ENCODE measurements at regions not wholly inside any gene's neighbourhood (a gene's known extent, or its start where the extent isn't known, plus 50 kb on each side); places are given as distances from the start of the nearest gene placed in this dataset.

DNA sequence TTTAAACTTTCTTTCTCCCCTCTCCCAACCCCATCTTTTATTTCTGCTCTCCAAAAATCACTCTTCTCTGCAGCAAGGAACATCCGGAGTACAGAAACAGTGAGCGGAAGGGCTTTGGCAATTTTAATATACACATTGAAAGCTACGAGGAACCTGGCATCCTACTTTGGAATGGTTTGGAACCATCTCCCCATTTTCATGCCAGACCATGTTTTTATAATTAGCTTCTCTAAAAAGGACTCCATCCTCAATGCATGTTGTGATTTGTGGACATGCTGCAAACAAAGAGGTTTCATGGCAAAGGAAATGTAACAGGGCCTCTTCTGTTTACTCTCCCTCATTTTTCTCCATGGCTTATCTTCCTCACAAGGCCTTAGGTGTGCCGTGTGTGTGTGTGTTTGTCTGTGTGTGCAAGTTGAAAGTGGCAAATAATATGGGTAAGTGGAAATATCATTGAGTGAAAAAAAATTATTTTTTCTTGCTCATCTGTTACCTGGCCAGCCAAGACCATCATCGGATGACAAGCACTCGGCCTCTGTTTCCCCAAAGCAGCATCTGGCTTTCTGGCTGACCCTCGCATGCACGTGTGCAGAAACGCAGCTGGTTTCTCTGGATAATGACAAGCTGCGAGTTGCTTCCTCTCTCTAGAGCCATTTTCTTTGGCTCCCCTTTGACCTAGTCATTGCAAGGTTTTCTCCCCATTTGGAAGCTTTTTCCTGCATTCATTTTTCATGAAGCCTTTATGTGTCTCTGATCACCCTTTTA, 585.0 kb downstream of the TMEM114 start:
- Mint-ChIP-seq H3K4me1 (ENCODE audit: unreplicated experiment) (no peaks in the 10 kb centered on the region), H3K4me3 (ENCODE audit: unreplicated experiment) (no peak overlapping the region), H3K9me3 (ENCODE audit: unreplicated experiment) (peaks cover 72% of the 10 kb centered on the region), H3K27ac (ENCODE audit: unreplicated experiment) (no peak overlapping the region), H3K27me3 (ENCODE audit: unreplicated experiment) (no peaks in the 10 kb centered on the region), H3K36me3 (ENCODE audit: unreplicated experiment) (no peaks in the 10 kb centered on the region)
- TF ChIP-seq, protein P1, sequence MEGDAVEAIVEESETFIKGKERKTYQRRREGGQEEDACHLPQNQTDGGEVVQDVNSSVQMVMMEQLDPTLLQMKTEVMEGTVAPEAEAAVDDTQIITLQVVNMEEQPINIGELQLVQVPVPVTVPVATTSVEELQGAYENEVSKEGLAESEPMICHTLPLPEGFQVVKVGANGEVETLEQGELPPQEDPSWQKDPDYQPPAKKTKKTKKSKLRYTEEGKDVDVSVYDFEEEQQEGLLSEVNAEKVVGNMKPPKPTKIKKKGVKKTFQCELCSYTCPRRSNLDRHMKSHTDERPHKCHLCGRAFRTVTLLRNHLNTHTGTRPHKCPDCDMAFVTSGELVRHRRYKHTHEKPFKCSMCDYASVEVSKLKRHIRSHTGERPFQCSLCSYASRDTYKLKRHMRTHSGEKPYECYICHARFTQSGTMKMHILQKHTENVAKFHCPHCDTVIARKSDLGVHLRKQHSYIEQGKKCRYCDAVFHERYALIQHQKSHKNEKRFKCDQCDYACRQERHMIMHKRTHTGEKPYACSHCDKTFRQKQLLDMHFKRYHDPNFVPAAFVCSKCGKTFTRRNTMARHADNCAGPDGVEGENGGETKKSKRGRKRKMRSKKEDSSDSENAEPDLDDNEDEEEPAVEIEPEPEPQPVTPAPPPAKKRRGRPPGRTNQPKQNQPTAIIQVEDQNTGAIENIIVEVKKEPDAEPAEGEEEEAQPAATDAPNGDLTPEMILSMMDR (IDR thresholded peaks at IDR 0.05), result no peak
- no peak for DNase-seq (ENCODE audit: extremely low spot score, unreplicated experiment)

- no peak overlapping the region for H3K4me3 Mint-ChIP-seq (ENCODE audit: unreplicated experiment)
- no peaks in the 10 kb centered on the region for H3K27me3 Mint-ChIP-seq (ENCODE audit: unreplicated experiment)
- H3K9me3 Mint-ChIP-seq (ENCODE audit: unreplicated experiment), result peaks cover 44% of the 10 kb centered on the region
- no peak for DNase-seq (ENCODE audit: extremely low spot score, unreplicated experiment)
- no peaks in the 10 kb centered on the region for H3K36me3 Mint-ChIP-seq (ENCODE audit: unreplicated experiment)
- TF ChIP-seq, protein P1 (IDR thresholded peaks at IDR 0.05), result no peak
- H3K27ac Mint-ChIP-seq (ENCODE audit: unreplicated experiment), result no peak overlapping the region
- H3K4me1 Mint-ChIP-seq (ENCODE audit: unreplicated experiment), result no peaks in the 10 kb centered on the region
Measured at GRCh38 chr16:7998789-7999453, 591.4 kb downstream of the TMEM114 start.

DNA sequence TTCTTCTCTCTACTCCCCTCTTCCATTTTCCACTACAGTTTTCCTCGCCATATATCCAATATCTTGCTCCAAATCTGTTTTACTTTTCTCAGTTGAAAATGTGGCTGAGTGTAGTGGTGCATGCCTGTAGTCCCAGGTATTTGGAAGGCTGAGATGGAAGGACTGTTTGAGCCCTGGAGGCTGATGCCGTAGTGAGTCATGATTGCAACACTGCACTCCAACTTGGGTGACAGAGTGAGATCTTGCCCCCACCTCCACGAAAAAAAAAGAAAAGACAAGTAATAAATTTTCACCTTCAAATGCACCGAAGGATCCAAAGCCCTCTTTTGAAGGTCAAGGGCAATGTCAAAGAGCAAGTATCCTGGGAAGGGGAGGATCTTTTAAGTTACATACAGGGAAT, 592.3 kb downstream of the TMEM114 start:
- Mint-ChIP-seq H3K9me3 (ENCODE audit: unreplicated experiment) (peaks cover 40% of the 10 kb centered on the region), H3K27ac (ENCODE audit: unreplicated experiment) (no peak overlapping the region), H3K36me3 (ENCODE audit: unreplicated experiment) (no peaks in the 10 kb centered on the region), H3K4me3 (ENCODE audit: unreplicated experiment) (no peak overlapping the region), H3K27me3 (ENCODE audit: unreplicated experiment) (no peaks in the 10 kb centered on the region), H3K4me1 (ENCODE audit: unreplicated experiment) (no peaks in the 10 kb centered on the region)
- no peak for DNase-seq (ENCODE audit: extremely low spot score, unreplicated experiment)
- TF ChIP-seq, protein P1 (IDR thresholded peaks at IDR 0.05), result no peak

GRCh38 chr16:7992616-7993015, 597.7 kb downstream of the TMEM114 start:
- DNase-seq (ENCODE audit: extremely low spot score, unreplicated experiment), result no peak
- Mint-ChIP-seq H3K4me3 (ENCODE audit: unreplicated experiment) (no peak overlapping the region), H3K27ac (ENCODE audit: unreplicated experiment) (no peak overlapping the region), H3K27me3 (ENCODE audit: unreplicated experiment) (no peaks in the 10 kb centered on the region), H3K36me3 (ENCODE audit: unreplicated experiment) (no peaks in the 10 kb centered on the region), H3K4me1 (ENCODE audit: unreplicated experiment) (no peaks in the 10 kb centered on the region), H3K9me3 (ENCODE audit: unreplicated experiment) (peaks cover 21% of the 10 kb centered on the region)
- TF ChIP-seq, protein P1 (IDR thresholded peaks at IDR 0.05), result no peak

GRCh38 chr16:7990626-7991260, 599.6 kb downstream of the TMEM114 start:
- peaks cover 24% of the 10 kb centered on the region for H3K9me3 Mint-ChIP-seq (ENCODE audit: unreplicated experiment)
- no peak for DNase-seq (ENCODE audit: extremely low spot score, unreplicated experiment)
- TF ChIP-seq, protein P1 (IDR thresholded peaks at IDR 0.05), result no peak
- H3K36me3 Mint-ChIP-seq (ENCODE audit: unreplicated experiment), result no peaks in the 10 kb centered on the region
- no peak overlapping the region for H3K27ac Mint-ChIP-seq (ENCODE audit: unreplicated experiment)
- H3K4me3 Mint-ChIP-seq (ENCODE audit: unreplicated experiment), result no peak overlapping the region
- H3K4me1 Mint-ChIP-seq (ENCODE audit: unreplicated experiment), result no peaks in the 10 kb centered on the region
- no peaks in the 10 kb centered on the region for H3K27me3 Mint-ChIP-seq (ENCODE audit: unreplicated experiment)
